B cell (primary cell): ENCODE measurements at regions not wholly inside any gene's neighbourhood (a gene's known extent, or its start where the extent isn't known, plus 50 kb on each side); places are given as distances from the start of the nearest gene placed in this dataset.

Experiments
- EZH2 ChIP-seq: IDR thresholded peaks from 2 replicates; pipeline ENCODE4 v1.6.1; 2012; ENCODE audit warnings: borderline replicate concordance, low read depth, mild to moderate bottlenecking, moderate library complexity, low read length; ENCODE audit not compliant: insufficient read depth, poor library complexity, severe bottlenecking
- TF ChIP-seq, protein P1 (sequence below): fragments of 200-600 bp; IDR thresholded peaks from one replicate; pipeline ENCODE4 v1.8.0; 2022; ENCODE audit warnings: antibody characterized with exemption, mild to moderate bottlenecking

DNA sequence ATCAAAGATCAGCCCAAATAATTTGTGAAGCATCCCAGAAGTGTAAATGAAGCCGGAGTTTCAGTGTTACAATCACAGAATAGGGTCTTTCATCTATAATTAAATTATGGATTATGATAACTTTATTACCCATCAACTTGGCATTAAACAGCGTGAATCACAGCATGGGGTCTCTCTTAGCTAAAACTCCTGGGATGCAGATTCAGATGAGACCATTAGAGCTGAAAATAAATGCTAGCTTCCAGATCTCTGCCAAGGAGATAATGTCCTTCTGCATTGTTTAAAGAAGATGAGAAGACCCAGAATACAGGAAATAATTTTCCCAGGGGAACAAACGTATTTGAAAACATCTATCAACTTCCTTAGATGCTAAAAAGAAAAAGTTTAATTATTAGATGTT lies 546.0 kb upstream of the PCDH9 start:
- TF ChIP-seq, protein P1, sequence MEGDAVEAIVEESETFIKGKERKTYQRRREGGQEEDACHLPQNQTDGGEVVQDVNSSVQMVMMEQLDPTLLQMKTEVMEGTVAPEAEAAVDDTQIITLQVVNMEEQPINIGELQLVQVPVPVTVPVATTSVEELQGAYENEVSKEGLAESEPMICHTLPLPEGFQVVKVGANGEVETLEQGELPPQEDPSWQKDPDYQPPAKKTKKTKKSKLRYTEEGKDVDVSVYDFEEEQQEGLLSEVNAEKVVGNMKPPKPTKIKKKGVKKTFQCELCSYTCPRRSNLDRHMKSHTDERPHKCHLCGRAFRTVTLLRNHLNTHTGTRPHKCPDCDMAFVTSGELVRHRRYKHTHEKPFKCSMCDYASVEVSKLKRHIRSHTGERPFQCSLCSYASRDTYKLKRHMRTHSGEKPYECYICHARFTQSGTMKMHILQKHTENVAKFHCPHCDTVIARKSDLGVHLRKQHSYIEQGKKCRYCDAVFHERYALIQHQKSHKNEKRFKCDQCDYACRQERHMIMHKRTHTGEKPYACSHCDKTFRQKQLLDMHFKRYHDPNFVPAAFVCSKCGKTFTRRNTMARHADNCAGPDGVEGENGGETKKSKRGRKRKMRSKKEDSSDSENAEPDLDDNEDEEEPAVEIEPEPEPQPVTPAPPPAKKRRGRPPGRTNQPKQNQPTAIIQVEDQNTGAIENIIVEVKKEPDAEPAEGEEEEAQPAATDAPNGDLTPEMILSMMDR, result no peak
- no peak for TF ChIP-seq EZH2
